ENCODE measurements at regions not wholly inside any gene's neighbourhood (a gene's known extent, or its start where the extent isn't known, plus 50 kb on each side); places are given as distances from the start of the nearest gene placed in this dataset.
"Not testable (repeated sequence)": the region's sequence is repeated elsewhere in the genome, so short reads cannot be mapped to it uniquely, and the experiment has no call there.

GRCh38 chr11:34001557-34002064 lies 49.9 kb upstream of the CAPRIN1 start:
- DNase-seq = no peak

DNA sequence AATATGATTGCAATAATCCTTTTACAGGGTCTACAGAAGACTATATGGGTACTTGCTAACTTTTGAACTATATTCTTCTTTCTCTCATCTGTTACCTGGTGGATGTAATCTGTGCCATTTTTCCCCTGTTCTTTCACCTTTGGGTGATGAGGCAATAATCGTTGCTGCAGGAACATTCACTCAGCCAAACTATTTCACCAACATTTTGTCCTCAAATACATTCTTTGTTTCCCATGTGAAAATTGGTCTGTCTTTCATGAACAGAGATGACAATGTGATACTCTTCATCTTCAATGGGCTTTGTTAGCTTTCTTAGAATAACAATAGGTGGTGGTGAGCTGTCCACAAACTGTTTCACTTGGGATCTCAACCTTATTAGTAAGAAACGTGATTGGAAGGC lies 52.1 kb upstream of the CAPRIN1 start:
- DNase-seq = no peak

DNA sequence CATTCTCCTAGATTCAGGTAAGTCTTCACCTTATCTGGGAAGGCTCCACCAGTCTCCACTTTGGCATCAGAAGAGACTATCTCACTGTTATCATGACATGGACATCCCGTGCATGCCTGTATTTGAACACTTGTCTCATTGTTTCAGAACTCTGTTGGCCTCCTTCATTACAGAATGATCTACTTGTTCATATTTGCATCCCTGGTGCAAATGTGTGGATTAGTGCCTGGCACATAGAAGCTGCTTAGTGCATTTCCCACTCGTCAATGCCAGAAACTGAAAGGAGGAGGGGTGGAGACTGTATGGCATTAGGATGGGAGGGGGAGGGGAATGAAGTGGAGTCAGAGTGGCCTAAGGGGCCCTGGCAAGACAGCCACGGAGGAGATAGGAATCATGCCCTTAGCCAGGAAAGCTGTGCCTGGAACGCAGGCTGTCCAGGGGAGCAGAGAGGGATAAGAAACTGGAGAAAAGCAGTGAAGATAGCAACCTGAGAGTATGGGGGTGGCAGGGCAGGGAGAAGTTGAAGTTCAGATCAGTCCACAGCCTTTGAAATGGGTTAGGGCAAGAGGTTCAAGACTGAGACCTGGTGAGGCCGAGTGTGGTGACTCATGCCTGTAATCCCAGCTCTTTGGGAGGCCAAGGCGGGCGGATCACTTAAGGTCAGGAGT lies 53.8 kb upstream of the CAPRIN1 start:
- DNase-seq = peak in 15 of 56 donors; percentile 1 to 22 (median 8)

DNA sequence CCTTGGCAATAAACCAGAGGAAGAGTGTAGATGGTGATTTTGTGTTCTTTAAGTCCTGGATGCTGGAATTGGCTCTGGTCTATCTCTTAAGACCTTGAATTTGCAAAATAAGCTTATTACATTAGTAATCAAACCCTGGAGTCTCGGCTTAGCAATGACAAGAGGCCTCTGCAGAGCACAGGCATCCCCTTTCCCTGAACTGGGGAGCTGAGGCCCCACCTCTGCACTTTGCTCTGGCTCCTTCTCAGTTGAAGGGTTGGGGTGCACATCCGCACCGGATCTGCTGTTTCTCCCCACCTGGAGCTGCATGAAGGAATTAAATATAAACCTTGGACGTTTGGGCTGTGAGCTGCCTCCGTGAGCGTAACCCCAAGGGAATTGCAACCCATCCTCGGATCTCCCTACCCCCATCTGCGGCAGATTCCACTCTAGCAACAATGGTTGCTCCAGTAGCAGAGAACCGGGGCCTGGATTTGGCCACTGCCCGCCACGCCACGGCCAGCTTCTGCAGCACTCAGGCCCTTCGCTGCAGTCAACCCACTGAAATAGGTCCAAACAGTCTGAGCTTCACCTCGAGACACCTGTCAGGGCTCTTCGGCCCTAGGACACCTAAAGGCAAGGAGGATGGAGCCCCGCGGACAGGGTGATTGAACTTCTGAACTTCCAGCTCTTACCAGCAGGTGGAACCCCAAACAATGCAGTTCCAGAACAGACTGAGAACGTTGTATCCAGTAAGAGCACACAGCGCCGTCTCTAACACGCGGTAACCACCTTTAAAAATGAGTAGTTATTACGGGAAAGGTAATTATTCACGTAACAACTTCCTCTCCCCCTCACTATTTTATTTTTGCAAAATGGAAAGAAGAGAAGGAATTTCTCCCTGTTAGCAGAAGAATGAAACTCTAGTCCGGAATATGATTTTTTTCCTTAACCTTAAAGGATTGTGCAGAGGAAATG lies 54.8 kb upstream of the CAPRIN1 start:
- DNase-seq = peak in 52 of 56 donors; percentile 2 to 83 (median 42)

DNA sequence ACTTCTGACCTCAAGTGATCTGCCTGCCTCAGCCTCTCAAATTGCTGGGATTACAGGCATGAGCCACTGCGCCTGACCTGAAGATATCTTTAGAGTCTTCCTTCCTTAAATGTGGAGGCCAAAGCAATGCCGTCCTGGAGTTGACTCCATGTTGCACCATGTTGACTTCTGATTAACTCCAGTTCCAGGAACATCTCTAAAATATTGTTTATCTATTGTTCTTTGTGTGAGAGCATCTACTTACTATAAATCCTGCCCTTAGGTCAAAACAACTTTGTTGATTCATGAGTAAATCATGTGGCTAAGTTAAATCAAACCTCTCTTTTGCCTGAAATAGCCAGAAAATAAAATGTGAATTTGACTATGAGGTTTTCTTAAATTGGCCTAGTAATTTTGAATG lies 56.6 kb upstream of the CAPRIN1 start:
- no peak for DNase-seq

DNA sequence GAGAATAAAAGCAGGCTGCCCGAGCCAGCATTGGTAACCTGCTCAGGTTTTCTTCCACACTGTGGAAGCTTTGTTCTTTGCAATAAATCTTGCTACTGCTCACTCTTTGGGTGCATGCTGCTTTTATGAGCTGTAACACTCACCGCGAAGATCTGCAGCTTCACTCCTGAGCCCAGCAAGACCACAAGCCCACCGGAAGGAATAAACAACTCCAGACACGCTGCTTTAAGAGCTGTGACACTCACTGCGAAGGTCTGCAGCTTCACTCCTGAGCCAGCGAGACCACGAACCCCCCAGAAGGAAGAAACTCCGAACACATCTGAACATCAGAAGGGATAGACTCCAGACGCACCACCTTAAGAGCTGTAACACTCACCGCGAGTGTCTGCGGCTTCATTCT lies 60.4 kb upstream of the CAPRIN1 start:
- DNase-seq = not testable (repeated sequence)

DNA sequence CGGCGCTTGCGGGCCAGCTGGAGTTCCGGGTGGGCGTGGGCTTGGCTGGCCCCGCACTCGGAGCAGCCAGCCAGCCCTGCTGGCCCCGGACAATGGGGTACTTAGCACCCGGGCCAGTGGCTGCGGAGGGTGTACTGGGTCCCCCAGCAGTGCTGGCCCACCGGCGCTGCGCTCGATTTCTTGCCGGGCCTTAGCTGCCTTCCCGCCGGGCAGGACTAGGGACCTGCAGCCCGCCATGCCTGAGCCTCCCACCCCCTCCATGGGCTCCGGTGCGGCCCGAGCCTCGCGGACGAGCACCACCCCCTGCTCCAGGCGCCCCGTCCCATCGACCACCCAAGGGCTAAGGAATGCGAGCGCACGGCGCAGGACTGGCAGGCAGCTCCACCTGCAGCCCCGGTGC lies 61.4 kb upstream of the CAPRIN1 start:
- DNase-seq = not testable (repeated sequence)

GRCh38 chr11:33989461-33989860 lies 62.1 kb upstream of the CAPRIN1 start:
- DNase-seq = no peak

- no peak for DNase-seq
Observed at GRCh38 chr11:33988586-33989370, 62.8 kb upstream of the CAPRIN1 start.

DNA sequence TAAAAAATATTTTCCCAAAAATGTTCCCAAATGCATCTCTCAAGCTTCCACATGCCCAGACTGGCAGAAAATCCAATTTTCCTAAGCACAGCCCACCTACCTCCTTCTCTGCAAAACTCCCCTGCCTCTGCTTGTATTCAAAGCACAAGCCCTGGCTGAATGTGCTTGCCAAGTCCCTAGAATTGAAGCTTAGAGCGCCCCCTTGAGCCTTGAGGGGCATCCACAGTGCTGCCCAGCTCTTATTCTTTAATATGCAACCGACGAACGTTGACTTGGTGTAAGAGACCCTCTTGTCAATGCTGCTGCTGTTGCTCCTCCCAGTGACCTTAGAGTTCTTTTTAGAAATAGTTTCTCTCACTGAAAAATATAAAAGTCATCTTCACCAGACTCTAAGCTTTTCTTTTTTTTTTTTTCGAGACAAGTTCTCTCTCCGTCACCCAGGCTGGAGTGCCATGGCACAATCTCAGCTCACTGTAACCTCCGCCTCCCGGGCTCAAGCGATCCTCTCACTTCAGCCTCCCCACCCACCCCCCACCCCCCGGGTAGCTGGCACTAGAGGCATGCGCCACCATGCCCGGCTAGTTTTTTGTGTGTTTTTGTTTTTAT lies 63.5 kb upstream of the CAPRIN1 start:
- peak in 50 of 56 donors; percentile 3 to 85 (median 38) for DNase-seq

DNA sequence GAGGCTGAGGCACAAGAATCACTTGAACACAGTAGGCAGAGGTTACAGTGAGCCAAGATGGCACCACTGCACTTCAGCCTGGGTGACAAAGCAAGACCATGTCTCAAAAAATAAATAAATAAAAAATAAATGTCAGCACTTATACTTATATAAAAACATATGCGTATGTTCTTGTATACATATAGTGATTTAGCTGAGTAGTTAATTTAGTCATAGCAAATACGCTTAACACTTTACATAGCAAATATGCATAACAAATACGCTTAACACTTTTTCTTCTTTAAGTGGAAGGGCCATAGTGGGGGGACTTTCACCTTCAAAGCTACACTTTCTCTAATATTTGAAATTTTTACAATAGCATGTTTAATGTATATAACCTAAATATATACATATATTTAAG lies 64.0 kb upstream of the CAPRIN1 start:
- DNase-seq = no peak

GRCh38 chr11:33986597-33987501 lies 64.7 kb upstream of the CAPRIN1 start:
- not testable (repeated sequence) for DNase-seq

DNA sequence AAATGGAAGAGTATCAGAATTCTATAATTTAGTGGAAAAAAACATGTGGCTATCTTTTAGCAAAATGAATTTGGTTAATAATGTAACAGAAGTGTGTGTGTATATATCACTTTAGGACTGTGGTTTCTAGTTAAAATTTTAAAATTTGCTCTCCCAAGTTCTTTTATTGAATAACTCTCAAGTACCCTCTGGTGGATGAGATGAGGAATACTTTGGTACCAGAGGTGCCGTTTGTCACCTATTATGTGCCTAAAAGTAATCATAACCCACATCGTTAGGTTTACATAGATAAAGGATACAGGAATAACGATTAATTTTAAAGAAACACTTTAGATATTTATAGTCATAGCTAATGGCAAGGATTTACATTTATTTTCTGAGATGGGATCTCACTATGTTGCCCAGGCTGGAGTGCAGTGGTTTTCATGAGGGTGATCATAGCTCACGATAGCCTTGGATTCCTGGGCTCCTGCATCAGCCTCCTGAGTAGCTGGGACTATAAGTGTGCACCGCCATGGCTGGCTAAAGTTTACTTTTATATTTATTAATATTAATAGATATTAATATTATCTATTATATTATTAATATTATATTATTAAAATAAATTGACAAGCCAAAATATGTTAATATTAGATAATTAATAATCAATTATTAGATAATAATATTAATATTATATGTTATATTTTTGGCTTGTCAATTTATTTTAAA lies 66.7 kb upstream of the CAPRIN1 start:
- no peak for DNase-seq

DNA sequence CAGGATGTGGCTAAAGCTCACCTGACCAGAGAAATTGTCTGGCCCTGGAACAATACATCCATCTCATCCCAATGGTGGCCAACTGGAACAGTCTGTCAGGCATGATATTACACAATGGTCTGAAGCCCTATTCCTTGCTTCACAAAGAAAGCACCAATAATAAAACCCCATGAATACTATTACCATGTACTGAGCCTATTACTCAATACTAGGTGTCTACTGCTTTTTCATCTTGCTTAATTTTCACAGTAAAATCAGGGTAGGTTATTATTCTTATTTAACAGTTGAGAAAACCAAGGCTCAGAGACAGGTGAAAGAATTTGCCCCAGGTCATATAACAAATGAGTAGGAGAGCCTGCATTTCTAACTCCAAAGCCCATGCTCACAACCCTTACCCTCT lies 68.9 kb upstream of the CAPRIN1 start:
- DNase-seq = no peak

DNA sequence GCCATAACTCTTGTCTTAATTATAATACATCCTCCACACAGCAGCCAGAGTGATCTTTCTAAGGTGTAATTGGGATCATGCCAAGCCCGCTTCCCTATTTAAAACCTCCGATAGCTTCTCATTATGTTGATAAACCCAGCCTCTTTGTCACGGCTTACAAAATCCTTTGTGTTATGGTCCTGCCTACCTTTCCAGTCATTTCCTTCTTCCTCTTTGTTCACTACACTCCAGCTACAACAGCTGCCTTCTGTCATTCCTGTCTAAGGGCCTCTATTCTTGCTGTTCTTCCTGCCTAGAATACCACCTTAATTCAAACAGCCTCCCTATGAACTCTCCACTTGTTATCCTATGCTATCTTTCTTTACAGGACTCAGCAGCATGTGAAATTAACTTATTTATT lies 70.6 kb upstream of the CAPRIN1 start:
- DNase-seq = no peak

- DNase-seq = no peak
Observed at GRCh38 chr11:33978376-33978775, 73.2 kb upstream of the CAPRIN1 start.

DNA sequence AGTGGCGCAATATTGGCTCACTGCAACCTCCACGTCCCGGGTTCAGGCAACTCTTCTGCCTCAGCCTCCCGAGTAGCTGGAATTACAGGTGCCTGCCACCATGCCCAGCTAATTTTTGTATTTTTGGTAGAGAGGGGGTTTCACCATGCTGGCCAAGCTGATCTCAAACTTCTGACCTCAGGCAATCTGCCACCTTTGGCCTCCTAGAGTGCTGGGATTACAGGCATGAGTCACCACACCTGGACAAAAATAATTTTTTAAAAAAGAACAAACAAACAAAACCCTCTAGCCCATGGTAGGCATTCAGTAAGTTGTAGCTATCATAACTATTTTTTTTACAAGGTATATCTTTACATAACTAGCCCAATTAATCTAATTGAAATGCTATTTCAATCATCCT lies 73.9 kb upstream of the CAPRIN1 start:
- DNase-seq = no peak

DNA sequence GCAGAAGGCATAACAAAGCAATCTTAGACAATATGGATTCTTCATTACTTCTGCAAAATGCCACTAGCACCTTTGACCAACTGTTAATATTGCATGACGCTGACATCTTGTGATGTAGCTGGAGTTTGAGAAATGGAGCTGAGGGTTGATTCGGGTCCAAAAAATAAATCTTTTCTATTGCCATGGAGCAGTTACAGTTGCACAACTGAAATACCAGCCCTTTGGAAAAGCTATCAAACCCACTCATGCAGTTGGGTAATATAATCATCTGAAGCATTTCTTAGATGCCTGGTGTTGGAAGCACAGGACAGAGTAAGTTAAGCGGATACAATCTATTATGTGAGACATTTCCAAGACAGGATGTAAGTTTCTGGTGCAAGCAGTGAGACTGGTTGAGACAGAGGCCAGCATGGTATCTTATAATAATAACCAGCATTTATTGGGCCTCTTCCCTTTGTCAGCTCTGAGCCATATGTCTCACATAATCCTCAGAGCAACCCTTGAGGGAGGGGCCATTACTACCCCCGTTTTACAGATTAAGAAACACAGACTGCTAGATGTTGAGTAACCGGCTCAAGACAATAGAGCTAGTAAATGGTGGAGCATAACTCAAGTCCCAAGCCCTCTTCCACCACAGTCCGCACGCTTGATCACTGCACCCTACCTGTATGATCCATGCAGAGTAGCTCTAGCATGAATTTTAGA lies 74.9 kb upstream of the CAPRIN1 start:
- DNase-seq = no peak

DNA sequence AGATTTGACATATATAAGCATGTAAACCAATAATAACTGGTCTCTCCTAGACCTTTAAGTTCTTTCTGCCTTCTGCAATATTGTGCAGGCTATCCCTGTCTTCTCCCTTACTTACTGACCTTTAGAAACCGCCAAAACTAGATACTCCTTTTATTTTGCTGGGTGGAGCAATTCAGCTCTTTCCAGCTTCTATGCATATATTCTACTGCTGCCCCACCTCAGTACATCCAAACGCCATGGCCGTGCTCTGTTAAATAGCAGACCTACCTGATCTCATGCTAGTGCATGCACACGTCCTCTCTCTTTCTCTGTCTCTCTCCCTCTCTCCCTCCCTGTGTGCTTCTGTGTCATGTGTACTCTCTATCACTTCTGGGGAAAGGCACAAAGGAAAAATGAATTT lies 76.7 kb upstream of the CAPRIN1 start:
- no peak for DNase-seq

Measured in nucleus accumbens (tissue), 56 donors.